Choroid plexus epithelial cell (primary cell): ENCODE measurements at regions not wholly inside any gene's neighbourhood (a gene's known extent, or its start where the extent isn't known, plus 50 kb on each side); places are given as distances from the start of the nearest gene placed in this dataset.

Source experiments
- DNase-seq: peaks from one replicate; pipeline ENCODE4 v3.0.0-alpha.2; 2010; ENCODE audit warnings: low read depth
- H3K4me3 ChIP-seq: 2 replicates; pipeline ENCODE4 v1.5.1; 2011; ENCODE audit warnings: low read depth, mild to moderate bottlenecking, control low read depth, low read length, moderate library complexity
- TF ChIP-seq, protein P1 (sequence below): conservative IDR thresholded peaks from 2 replicates; pipeline ENCODE4 v1.5.1; 2011; ENCODE audit warnings: low read depth, mild to moderate bottlenecking, control low read depth, inconsistent platforms, low read length, moderate library complexity

DNA sequence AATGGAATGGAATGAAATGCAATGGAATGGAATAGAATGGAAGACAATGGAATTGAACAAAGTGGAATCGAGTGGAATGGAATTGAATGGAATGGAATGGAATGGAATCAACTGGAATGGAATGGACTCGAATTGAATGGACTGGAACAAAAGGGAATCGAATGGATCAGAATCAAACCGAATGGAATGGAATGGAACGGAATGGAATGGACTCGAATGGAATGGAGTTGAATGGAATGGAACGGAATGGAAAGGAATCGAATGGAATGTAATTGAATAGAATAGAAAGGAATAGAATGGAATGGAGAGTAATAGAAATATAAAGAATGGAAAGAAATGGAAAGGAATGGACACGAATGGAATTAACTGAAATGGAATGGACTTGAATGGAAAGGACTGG lies 475.2 kb upstream of the WSB1 start:
- DNase-seq, result peak; percentile 11
- TF ChIP-seq, protein P1, sequence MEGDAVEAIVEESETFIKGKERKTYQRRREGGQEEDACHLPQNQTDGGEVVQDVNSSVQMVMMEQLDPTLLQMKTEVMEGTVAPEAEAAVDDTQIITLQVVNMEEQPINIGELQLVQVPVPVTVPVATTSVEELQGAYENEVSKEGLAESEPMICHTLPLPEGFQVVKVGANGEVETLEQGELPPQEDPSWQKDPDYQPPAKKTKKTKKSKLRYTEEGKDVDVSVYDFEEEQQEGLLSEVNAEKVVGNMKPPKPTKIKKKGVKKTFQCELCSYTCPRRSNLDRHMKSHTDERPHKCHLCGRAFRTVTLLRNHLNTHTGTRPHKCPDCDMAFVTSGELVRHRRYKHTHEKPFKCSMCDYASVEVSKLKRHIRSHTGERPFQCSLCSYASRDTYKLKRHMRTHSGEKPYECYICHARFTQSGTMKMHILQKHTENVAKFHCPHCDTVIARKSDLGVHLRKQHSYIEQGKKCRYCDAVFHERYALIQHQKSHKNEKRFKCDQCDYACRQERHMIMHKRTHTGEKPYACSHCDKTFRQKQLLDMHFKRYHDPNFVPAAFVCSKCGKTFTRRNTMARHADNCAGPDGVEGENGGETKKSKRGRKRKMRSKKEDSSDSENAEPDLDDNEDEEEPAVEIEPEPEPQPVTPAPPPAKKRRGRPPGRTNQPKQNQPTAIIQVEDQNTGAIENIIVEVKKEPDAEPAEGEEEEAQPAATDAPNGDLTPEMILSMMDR, result no peak
- no peak overlapping the region for H3K4me3 ChIP-seq
